ENCODE measurements at regions not wholly inside any gene's neighbourhood (a gene's known extent, or its start where the extent isn't known, plus 50 kb on each side); places are given as distances from the start of the nearest gene placed in this dataset.

DNA sequence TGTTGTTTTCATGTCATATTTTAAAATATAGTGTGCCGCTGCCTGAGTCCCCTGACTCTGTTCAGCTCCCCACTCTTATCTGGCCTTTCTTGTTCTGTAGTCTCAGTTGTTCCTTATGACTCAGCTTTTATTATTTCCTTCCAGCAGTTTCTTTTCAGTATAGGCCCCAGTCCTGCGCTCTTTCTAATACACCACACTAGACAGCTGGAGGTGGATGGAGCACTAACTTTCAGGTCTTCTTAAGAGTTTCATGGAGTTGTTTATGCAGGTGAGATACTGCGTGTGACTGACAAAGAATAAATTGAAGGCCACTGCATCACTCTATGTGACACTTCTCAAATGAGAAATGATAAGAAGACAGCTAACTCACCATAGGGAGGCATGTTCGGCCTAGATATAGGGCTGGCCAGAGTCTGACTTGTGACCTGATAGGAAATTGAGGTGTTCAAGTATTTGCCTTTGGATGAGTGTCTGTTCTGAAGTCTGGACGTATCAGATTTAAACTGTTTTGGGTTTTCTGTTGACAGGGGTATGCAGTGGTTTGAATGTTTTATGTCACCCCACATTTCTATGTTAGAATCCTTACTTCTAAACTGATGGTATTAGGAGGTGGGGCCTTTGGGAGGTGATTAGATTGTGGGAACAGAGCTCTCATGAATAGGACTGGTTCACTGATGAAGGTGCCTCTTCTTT lies 60.8 kb upstream of the CLMN start:
- H3K27me3 ChIP-seq (ENCODE audit: insufficient read depth, low read length): peaks cover 4% of the 10 kb centered on the region; the same call in 1 of the 2 replicates
- no peaks in the 10 kb centered on the region for H3K9me2 ChIP-seq (ENCODE audit: insufficient read depth)
- no peaks in the 10 kb centered on the region for H4K20me1 ChIP-seq (ENCODE audit: insufficient read depth)
- no peak overlapping the region for H3K4me3 ChIP-seq (replicated peaks in 1 of 2; ENCODE audit: low read depth in 1 of 2, low read length in 2 of 2)
- no peak overlapping the region for H3K4me2 ChIP-seq (ENCODE audit: low read length)
- H3K9ac ChIP-seq (ENCODE audit: low read length): no peak overlapping the region
- intact Hi-C loops (cut with micrococcal nuclease): no loop called here
- H3K4me1 ChIP-seq (ENCODE audit: control insufficient read depth in 1 of 2, insufficient read depth in 2 of 2, low read length in 2 of 2): no peaks in the 10 kb centered on the region
- no peak overlapping the region for H3K27ac ChIP-seq (ENCODE audit: low read depth, low read length)
- DNase-seq (ENCODE audit: low read depth, low spot score): no peak
- no peak overlapping the region for H2AFZ ChIP-seq (ENCODE audit: low read depth, low read length, poor library complexity, severe bottlenecking)
- ChIA-PET RAD21 (ENCODE audit: low non-redundant PET in 1 of 2, low total read pairs in 2 of 2, uncharacterized antibody in 2 of 2, unreplicated experiment in 2 of 2) (no interaction called here), CTCF (no interaction called here), POLR2A (no interaction called here)
- no peak for ATAC-seq
- BruUV-seq (replicated peaks): no TSS peak
- no peak for TF ChIP-seq EZH2phosphoT487 (IDR thresholded peaks at IDR 0.05; ENCODE audit: borderline replicate concordance)
- no peak for TF ChIP-seq ELF1 (IDR thresholded peaks at IDR 0.05; ENCODE audit: borderline replicate concordance, low read depth)
- TF ChIP-seq POLR2AphosphoS5 (IDR thresholded peaks at IDR 0.05; ENCODE audit: low read depth, low read length): no peak
- TF ChIP-seq ZNF274 (IDR thresholded peaks at IDR 0.05; ENCODE audit: low read depth, low read length): no peak
- no peak for TF ChIP-seq JUND (IDR thresholded peaks at IDR 0.05)
- TF ChIP-seq SRF (IDR thresholded peaks at IDR 0.05; ENCODE audit: low read depth): no peak
- TF ChIP-seq CBX3 (IDR thresholded peaks at IDR 0.05; ENCODE audit: low read depth): no peak
- no peak for TF ChIP-seq ATF3 (IDR thresholded peaks at IDR 0.05)
- TF ChIP-seq CEBPB (IDR thresholded peaks at IDR 0.05; ENCODE audit: low read depth): no peak
- TF ChIP-seq, protein P1, sequence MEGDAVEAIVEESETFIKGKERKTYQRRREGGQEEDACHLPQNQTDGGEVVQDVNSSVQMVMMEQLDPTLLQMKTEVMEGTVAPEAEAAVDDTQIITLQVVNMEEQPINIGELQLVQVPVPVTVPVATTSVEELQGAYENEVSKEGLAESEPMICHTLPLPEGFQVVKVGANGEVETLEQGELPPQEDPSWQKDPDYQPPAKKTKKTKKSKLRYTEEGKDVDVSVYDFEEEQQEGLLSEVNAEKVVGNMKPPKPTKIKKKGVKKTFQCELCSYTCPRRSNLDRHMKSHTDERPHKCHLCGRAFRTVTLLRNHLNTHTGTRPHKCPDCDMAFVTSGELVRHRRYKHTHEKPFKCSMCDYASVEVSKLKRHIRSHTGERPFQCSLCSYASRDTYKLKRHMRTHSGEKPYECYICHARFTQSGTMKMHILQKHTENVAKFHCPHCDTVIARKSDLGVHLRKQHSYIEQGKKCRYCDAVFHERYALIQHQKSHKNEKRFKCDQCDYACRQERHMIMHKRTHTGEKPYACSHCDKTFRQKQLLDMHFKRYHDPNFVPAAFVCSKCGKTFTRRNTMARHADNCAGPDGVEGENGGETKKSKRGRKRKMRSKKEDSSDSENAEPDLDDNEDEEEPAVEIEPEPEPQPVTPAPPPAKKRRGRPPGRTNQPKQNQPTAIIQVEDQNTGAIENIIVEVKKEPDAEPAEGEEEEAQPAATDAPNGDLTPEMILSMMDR (IDR thresholded peaks at IDR 0.05 in 2 of 3, conservative IDR thresholded peaks at IDR 0.05 in 1 of 3; ENCODE audit: borderline replicate concordance in 1 of 3, insufficient read depth in 1 of 3, low read depth in 2 of 3, low read length in 2 of 3): no peak
- no peak for TF ChIP-seq ZBTB33 (IDR thresholded peaks at IDR 0.05; ENCODE audit: extremely low read depth, insufficient replicate concordance, low read length)
- no peak for TF ChIP-seq EZH2 (IDR thresholded peaks at IDR 0.05)
- TF ChIP-seq TCF7L2 (IDR thresholded peaks at IDR 0.05; ENCODE audit: borderline replicate concordance, extremely low read depth, insufficient read depth, insufficient read length): no peak
- H3K9me3 ChIP-seq (ENCODE audit: control insufficient read depth in 1 of 2, insufficient read depth in 1 of 2, low read depth in 1 of 2, low read length in 2 of 2): peaks cover 0 to 8% of the 10 kb centered on the region in 2 experiments; a peak in 1 of 4 replicates
- H3K36me3 ChIP-seq (ENCODE audit: control insufficient read depth in 1 of 2, insufficient read depth in 2 of 2, low read length in 2 of 2): no peaks in the 10 kb centered on the region
- H3K79me2 ChIP-seq (ENCODE audit: insufficient read depth, low read length): no peaks in the 10 kb centered on the region

All from HCT116 (cell line).